ENCODE measurements at regions not wholly inside any gene's neighbourhood (a gene's known extent, or its start where the extent isn't known, plus 50 kb on each side); places are given as distances from the start of the nearest gene placed in this dataset.

GRCh38 chr3:99143493-99143892, 242.0 kb upstream of the DCBLD2 start:
- ChIA-PET POLR2A (interaction anchor here (0.6 kb wide), 1 partner anchor 511 kb away, joined by 3 read pairs; no protein-coding TSS in a partner anchor), CTCF (interaction anchor here (1.4 to 1.6 kb wide), 2 partner anchors 16 to 30 kb away, joined by 4 to 5 read pairs; no protein-coding TSS in a partner anchor)
- TF ChIP-seq CTCF (IDR thresholded peaks at IDR 0.05; ENCODE audit: insufficient read depth, low read length, missing control alignments) = no peak
- DNase-seq (ENCODE audit: low read depth, low spot score) = no peak
- H3K4me3 ChIP-seq (ENCODE audit: low read depth, low read length) = no peak overlapping the region

GRCh38 chr3:99134986-99135385, 233.5 kb upstream of the DCBLD2 start:
- no peak for DNase-seq (ENCODE audit: low read depth, low spot score)
- H3K4me3 ChIP-seq (ENCODE audit: low read depth, low read length) = no peak overlapping the region
- TF ChIP-seq CTCF (IDR thresholded peaks at IDR 0.05; ENCODE audit: insufficient read depth, low read length, missing control alignments) = no peak
- ChIA-PET POLR2A (no interaction called here), CTCF (no interaction called here)

- POLR2A ChIA-PET = no interaction called here
- TF ChIP-seq CTCF (IDR thresholded peaks at IDR 0.05; ENCODE audit: insufficient read depth, low read length, missing control alignments) = no peak
- CTCF ChIA-PET = interaction anchor here (1.7 kb wide), 1 partner anchor 400 kb away, joined by 4 read pairs; no protein-coding TSS in a partner anchor
- H3K4me3 ChIP-seq (ENCODE audit: low read depth, low read length) = no peak overlapping the region
- no peak for DNase-seq (ENCODE audit: low read depth, low spot score)
These were observed 230.4 kb upstream of the DCBLD2 start for GRCh38 chr3:99131876-99132275.

GRCh38 chr3:99128725-99129505, 227.4 kb upstream of the DCBLD2 start:
- TF ChIP-seq CTCF (IDR thresholded peaks at IDR 0.05; ENCODE audit: insufficient read depth, low read length, missing control alignments) = no peak
- CTCF ChIA-PET = interaction anchor here (1.4 to 1.8 kb wide), 3 partner anchors 15 to 45 kb away, joined by 4 to 6 read pairs (median 6); no protein-coding TSS in a partner anchor
- peak; percentile 98 for DNase-seq (ENCODE audit: low read depth, low spot score)

GRCh38 chr3:99128235-99128634, 226.7 kb upstream of the DCBLD2 start:
- CTCF ChIA-PET = interaction anchor here (1.4 to 1.8 kb wide), 2 partner anchors 45 to 46 kb away, joined by 3 to 6 read pairs; no protein-coding TSS in a partner anchor
- no peak overlapping the region for H3K4me3 ChIP-seq (ENCODE audit: low read depth, low read length)
- POLR2A ChIA-PET = no interaction called here
- TF ChIP-seq CTCF (IDR thresholded peaks at IDR 0.05; ENCODE audit: insufficient read depth, low read length, missing control alignments) = no peak
- no peak for DNase-seq (ENCODE audit: low read depth, low spot score)

More at GRCh38 chr3:99128725-99129505, 227.4 kb upstream of the DCBLD2 start:
- POLR2A ChIA-PET = interaction anchor here (0.9 to 1.0 kb wide), 2 partner anchors 10 to 120 kb away, joined by 3 to 6 read pairs; no protein-coding TSS in a partner anchor
- H3K4me3 ChIP-seq (ENCODE audit: low read depth, low read length) = no peak overlapping the region

- no peak for DNase-seq (ENCODE audit: low read depth, low spot score)
- H3K4me3 ChIP-seq (ENCODE audit: low read depth, low read length) = no peak overlapping the region
- CTCF ChIA-PET = interaction anchor here (1.6 kb wide), 1 partner anchor 12 kb away, joined by 4 read pairs; no protein-coding TSS in a partner anchor
- POLR2A ChIA-PET = no interaction called here
- no peak for TF ChIP-seq CTCF (IDR thresholded peaks at IDR 0.05; ENCODE audit: insufficient read depth, low read length, missing control alignments)
These were observed 224.8 kb upstream of the DCBLD2 start for GRCh38 chr3:99126316-99126715.

Measured in AG04449 (cell line).